PFSK-1 (cell line): ENCODE measurements at regions not wholly inside any gene's neighbourhood (a gene's known extent, or its start where the extent isn't known, plus 50 kb on each side); places are given as distances from the start of the nearest gene placed in this dataset.

Experiments
- FOXP2 ChIP-seq: optimal IDR thresholded peaks from 2 replicates; pipeline ENCODE3; 2011; ENCODE audit warnings: borderline replicate concordance, control low read depth, inconsistent platforms; ENCODE audit not compliant: insufficient read depth; ENCODE audit errors: extremely low read length, extremely low read depth
- POLR2AphosphoS5 ChIP-seq: IDR thresholded peaks from 2 replicates; pipeline ENCODE4 v1.6.1; 2012; ENCODE audit warnings: low read depth, mild to moderate bottlenecking, control low read depth, low read length, moderate library complexity
- SIN3A ChIP-seq: IDR thresholded peaks from 2 replicates; pipeline ENCODE4 v1.6.1; 2012; ENCODE audit warnings: mild to moderate bottlenecking, low read length, moderate library complexity, borderline replicate concordance; ENCODE audit not compliant: insufficient read depth
- TAF1 ChIP-seq: IDR thresholded peaks from 2 replicates; pipeline ENCODE4 v1.6.1; 2012; ENCODE audit warnings: low read length, control low read depth, borderline replicate concordance; ENCODE audit not compliant: insufficient read depth
- TF ChIP-seq, protein P1 (sequence below), 2 experiments: IDR thresholded peaks; 2 replicates each; pipeline versions ENCODE4 v1.6.1 to v1.8.0; 2011 to 2012; ENCODE audit warnings: low read depth in 2 of 2, low read length in 2 of 2, control low read depth in 1 of 2, inconsistent platforms in 1 of 2, mild to moderate bottlenecking in 1 of 2, moderate library complexity in 1 of 2; ENCODE audit not compliant: insufficient read depth in 1 of 2

DNA sequence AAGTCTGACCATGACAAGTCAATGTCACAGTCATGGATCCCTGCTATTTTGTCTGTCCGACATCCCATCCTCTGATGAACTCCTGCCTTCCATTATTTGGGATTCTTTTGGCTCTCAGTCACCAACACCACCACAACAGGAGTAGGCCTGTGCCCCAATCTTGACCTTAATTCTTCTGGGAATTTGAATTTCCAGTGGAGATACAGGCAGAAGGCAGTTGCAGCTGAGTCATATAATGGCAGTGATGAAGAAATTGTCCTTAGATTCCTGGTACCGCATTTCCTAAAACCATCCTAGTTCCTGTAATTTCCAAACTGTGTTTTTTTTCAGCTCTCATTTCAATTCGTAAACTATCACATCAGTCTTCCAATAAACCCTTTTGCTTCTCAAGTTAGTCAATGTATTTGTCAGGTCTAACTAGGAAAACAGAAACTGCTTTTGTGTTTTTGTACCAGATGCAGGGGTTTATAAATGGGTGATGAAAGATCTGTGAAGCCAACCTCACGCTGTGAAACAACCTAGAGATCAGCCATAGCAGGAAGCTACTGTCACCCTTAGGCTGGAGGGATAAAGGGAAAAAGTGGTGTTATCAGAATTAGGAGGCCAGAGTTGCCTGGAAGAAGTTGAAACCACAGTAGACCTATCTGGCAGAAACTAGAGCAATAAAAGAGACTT lies 126.3 kb upstream of the TMEM108 start:
- TF ChIP-seq, protein P1, sequence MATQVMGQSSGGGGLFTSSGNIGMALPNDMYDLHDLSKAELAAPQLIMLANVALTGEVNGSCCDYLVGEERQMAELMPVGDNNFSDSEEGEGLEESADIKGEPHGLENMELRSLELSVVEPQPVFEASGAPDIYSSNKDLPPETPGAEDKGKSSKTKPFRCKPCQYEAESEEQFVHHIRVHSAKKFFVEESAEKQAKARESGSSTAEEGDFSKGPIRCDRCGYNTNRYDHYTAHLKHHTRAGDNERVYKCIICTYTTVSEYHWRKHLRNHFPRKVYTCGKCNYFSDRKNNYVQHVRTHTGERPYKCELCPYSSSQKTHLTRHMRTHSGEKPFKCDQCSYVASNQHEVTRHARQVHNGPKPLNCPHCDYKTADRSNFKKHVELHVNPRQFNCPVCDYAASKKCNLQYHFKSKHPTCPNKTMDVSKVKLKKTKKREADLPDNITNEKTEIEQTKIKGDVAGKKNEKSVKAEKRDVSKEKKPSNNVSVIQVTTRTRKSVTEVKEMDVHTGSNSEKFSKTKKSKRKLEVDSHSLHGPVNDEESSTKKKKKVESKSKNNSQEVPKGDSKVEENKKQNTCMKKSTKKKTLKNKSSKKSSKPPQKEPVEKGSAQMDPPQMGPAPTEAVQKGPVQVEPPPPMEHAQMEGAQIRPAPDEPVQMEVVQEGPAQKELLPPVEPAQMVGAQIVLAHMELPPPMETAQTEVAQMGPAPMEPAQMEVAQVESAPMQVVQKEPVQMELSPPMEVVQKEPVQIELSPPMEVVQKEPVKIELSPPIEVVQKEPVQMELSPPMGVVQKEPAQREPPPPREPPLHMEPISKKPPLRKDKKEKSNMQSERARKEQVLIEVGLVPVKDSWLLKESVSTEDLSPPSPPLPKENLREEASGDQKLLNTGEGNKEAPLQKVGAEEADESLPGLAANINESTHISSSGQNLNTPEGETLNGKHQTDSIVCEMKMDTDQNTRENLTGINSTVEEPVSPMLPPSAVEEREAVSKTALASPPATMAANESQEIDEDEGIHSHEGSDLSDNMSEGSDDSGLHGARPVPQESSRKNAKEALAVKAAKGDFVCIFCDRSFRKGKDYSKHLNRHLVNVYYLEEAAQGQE (IDR thresholded peaks at IDR 0.05; ENCODE audit: insufficient read depth in 1 of 2, low read depth in 2 of 2, low read length in 2 of 2) = no peak
- TF ChIP-seq POLR2AphosphoS5 (no peak), TAF1 (no peak), SIN3A (no peak)

DNA sequence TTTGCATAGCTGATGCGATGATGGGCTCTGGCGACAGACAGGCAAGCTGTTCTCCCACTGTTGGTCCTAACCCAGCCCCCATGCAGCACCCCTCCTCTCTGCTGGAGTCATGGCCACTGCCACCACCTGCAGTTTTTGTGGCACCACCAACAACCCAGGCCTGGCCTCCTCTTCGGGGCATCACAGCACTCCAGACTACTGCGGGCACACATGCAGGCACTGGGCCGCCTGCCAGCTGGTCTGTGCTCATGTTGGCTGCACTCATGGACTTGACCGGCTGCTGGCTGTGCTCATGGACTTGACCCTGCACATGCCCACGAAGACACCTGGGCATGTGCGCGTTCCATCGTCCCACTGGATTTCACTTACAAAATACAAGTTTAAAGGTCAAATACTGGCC lies 130.9 kb upstream of the TMEM108 start:
- TF ChIP-seq, protein P1 (IDR thresholded peaks at IDR 0.05; ENCODE audit: insufficient read depth in 1 of 2, low read depth in 2 of 2, low read length in 2 of 2) = no peak
- TF ChIP-seq TAF1 = no peak
- TF ChIP-seq SIN3A = no peak
- no peak for TF ChIP-seq POLR2AphosphoS5

DNA sequence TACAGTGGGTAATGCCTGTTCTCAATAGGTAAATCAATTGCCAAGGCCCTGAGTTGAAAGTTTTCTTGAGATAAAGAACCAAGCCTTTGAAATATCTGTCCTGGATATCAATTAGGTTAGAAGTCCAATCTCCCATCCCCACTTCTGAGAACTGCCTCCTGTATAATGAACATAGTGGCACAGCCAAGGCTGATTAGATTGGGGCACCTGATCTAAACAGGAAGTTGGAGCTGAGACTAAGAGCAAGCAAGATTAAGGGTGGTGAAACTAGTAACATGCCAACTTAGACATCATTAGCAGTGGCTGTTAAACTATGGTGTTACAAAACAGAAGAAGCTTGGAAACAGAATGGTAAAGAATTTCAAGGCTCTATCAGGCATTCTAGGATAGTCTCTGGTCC lies 137.7 kb upstream of the TMEM108 start:
- no peak for TF ChIP-seq POLR2AphosphoS5
- TF ChIP-seq, protein P1 (IDR thresholded peaks at IDR 0.05; ENCODE audit: insufficient read depth in 1 of 2, low read depth in 2 of 2, low read length in 2 of 2) = no peak
- no peak for TF ChIP-seq TAF1
- TF ChIP-seq FOXP2 = no peak
- no peak for TF ChIP-seq SIN3A

DNA sequence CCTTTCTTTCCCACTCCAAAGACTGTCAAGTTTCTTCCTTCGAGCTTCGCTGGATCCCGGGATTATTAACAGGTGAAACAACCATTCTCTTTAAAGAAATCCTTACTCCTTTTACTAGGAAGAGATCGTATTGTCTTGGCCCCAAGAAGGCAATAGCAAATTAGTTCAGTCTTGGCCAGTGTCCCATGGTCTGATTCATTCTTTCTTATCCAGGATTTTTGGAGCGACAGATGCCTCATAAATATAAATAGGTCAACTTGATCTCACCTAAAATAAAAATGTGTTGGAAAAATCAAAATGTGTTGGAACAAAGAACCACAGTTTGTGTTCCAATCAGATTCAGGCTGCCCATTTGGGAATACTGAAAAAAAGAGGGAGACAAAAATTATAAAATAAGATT lies 140.1 kb upstream of the TMEM108 start:
- no peak for TF ChIP-seq TAF1

DNA sequence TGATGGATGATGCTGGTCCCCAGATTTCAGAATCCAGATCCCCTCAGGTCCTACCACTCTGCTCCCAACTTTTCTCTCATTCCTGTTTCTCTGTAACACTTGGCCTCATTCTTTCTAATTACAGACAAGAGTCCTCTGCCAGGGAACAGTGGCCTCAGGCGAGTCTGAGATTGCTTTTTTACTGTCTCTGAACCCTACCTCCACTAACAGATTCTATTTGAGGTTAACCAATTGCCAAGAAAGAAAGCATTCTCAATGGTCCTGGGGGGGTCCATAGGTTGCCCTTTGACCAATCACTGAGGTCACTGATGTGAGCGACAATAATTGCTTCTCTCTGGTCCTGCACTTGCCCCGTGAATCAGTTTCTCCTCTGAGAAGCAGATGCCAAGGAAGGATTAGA lies 145.2 kb upstream of the TMEM108 start:
- TF ChIP-seq SIN3A = no peak
- TF ChIP-seq, protein P1 (IDR thresholded peaks at IDR 0.05; ENCODE audit: insufficient read depth in 1 of 2, low read depth in 2 of 2, low read length in 2 of 2) = no peak
- TF ChIP-seq FOXP2 = no peak
- no peak for TF ChIP-seq POLR2AphosphoS5
- TF ChIP-seq TAF1 = no peak
